SK-N-SH treated with all-trans-retinoic acid at 6 μM for 48 hours (cell line): ENCODE measurements at regions not wholly inside any gene's neighbourhood (a gene's known extent, or its start where the extent isn't known, plus 50 kb on each side); places are given as distances from the start of the nearest gene placed in this dataset.

Source experiments
- ATAC-seq: fragments of 200-7000 bp; cut with Tn5 transposase; 3 replicates; pipeline ENCODE4 v1.9.1; 2020; ENCODE audit warnings: mild to moderate bottlenecking, moderate library complexity
- ARNTL ChIP-seq: fragments of 450-650 bp; formaldehyde crosslinking; IDR thresholded peaks from 2 replicates; pipeline ENCODE4 v1.5.0; 2020; ENCODE audit warnings: low read depth, mild to moderate bottlenecking, moderate library complexity, borderline replicate concordance
- BACH2 ChIP-seq: fragments of 250-450 bp; sonication (Bioruptor Pico); IDR thresholded peaks from 2 replicates; pipeline ENCODE4 v1.9.0; 2021; ENCODE audit warnings: mild to moderate bottlenecking, borderline replicate concordance
- CSDC2 ChIP-seq: fragments of 250-450 bp; sonication (Bioruptor Pico); IDR thresholded peaks from 2 replicates; pipeline ENCODE4 v1.5.0; 2020; ENCODE audit warnings: mild to moderate bottlenecking, moderate library complexity
- ESRRG ChIP-seq: fragments of 250-450 bp; sonication (Bioruptor Pico); IDR thresholded peaks from 2 replicates; pipeline ENCODE4 v1.6.1; 2021; ENCODE audit warnings: mild to moderate bottlenecking
- GLIS3 ChIP-seq: fragments of 250-450 bp; sonication (Bioruptor Pico); IDR thresholded peaks from 2 replicates; pipeline ENCODE4 v1.5.0; 2020; ENCODE audit warnings: mild to moderate bottlenecking, moderate library complexity
- ISL1 ChIP-seq: fragments of 250-450 bp; sonication (Bioruptor Pico); IDR thresholded peaks from 2 replicates; pipeline ENCODE4 v2.1.2; 2022; ENCODE audit warnings: mild to moderate bottlenecking, moderate library complexity
- OSR1 ChIP-seq: fragments of 250-450 bp; sonication (Bioruptor Pico); IDR thresholded peaks from 2 replicates; pipeline ENCODE4 v1.8.0; 2022; ENCODE audit warnings: moderate library complexity, mild to moderate bottlenecking, inconsistent platforms
- PPARA ChIP-seq: fragments of 250-450 bp; sonication (Bioruptor Pico); IDR thresholded peaks from 2 replicates; pipeline ENCODE4 v1.5.0; 2020; ENCODE audit warnings: mild to moderate bottlenecking, borderline replicate concordance
- RARB ChIP-seq: fragments of 250-450 bp; sonication (Bioruptor Pico); IDR thresholded peaks from 2 replicates; pipeline ENCODE4 v1.8.0; 2021; ENCODE audit warnings: mild to moderate bottlenecking, moderate library complexity
- SNAI2 ChIP-seq: fragments of 250-450 bp; sonication (Bioruptor Pico); IDR thresholded peaks from 2 replicates; pipeline ENCODE4 v1.5.0; 2020; ENCODE audit warnings: mild to moderate bottlenecking, moderate library complexity
- TCF4 ChIP-seq: fragments of 250-450 bp; sonication (Bioruptor Pico); IDR thresholded peaks from 2 replicates; pipeline ENCODE4 v1.8.0; 2021; ENCODE audit warnings: mild to moderate bottlenecking, moderate library complexity, borderline replicate concordance
- TOX ChIP-seq: fragments of 250-450 bp; sonication (Bioruptor Pico); IDR thresholded peaks from 2 replicates; pipeline ENCODE4 v1.8.0; 2021; ENCODE audit warnings: mild to moderate bottlenecking, moderate library complexity, borderline replicate concordance
- ZC3H10 ChIP-seq: fragments of 250-450 bp; sonication (Bioruptor Pico); IDR thresholded peaks from 2 replicates; pipeline ENCODE4 v1.5.1; 2021; ENCODE audit warnings: mild to moderate bottlenecking, moderate library complexity
- ZFP3 ChIP-seq: fragments of 250-450 bp; sonication (Bioruptor Pico); IDR thresholded peaks from 2 replicates; pipeline ENCODE4 v1.5.0; 2020; ENCODE audit warnings: mild to moderate bottlenecking, moderate library complexity
- ZFP30 ChIP-seq: fragments of 450-650 bp; formaldehyde crosslinking; IDR thresholded peaks from 2 replicates; pipeline ENCODE4 v1.5.0; 2022; ENCODE audit warnings: mild to moderate bottlenecking, moderate library complexity
- ZNF565 ChIP-seq: fragments of 450-650 bp; formaldehyde crosslinking; conservative IDR thresholded peaks from 2 replicates; pipeline ENCODE4 v1.5.0; 2020; ENCODE audit warnings: low read depth, mild to moderate bottlenecking, moderate library complexity
- ZNF70 ChIP-seq: fragments of 450-650 bp; formaldehyde crosslinking; IDR thresholded peaks from 2 replicates; pipeline ENCODE4 v1.5.0; 2020; ENCODE audit warnings: mild to moderate bottlenecking, moderate library complexity
- ZNF8 ChIP-seq: fragments of 450-650 bp; formaldehyde crosslinking; IDR thresholded peaks from 2 replicates; pipeline ENCODE4 v1.5.0; 2020; ENCODE audit warnings: mild to moderate bottlenecking, moderate library complexity
- TF ChIP-seq, protein P1 (sequence below): fragments of 250-450 bp; sonication (Bioruptor Pico); IDR thresholded peaks from 2 replicates; pipeline ENCODE4 v1.5.1; 2020; ENCODE audit warnings: low read depth, mild to moderate bottlenecking, moderate library complexity
- TF ChIP-seq, protein P2 (sequence below): fragments of 250-450 bp; sonication (Bioruptor Pico); IDR thresholded peaks from 2 replicates; pipeline ENCODE4 v1.8.0; 2020; ENCODE audit warnings: mild to moderate bottlenecking, moderate library complexity, borderline replicate concordance
- TF ChIP-seq, protein P3 (sequence below): fragments of 250-450 bp; sonication (Bioruptor Pico); IDR thresholded peaks from 2 replicates; pipeline ENCODE4 v1.5.1; 2021; ENCODE audit warnings: mild to moderate bottlenecking, moderate library complexity

DNA sequence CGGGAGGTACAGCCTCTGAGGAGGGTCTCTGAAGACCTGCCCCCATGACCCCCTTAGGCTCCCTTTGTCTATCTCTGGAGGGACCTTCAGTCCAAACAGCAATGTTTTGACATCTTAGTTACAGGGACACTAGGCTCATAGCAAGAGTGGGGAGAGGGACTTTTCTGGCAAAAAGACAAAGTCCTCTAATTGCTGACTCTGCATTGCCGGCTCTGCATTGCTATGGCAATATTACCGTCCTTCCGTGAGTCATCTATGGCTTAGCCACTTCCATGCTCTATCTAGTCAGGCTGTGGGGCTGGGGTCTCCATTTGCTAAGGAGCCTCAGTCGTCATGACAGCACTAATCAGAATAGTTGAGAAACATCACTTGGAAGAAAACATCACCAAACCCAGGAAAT lies 952.6 kb downstream of the KCNMA1 start:
- TF ChIP-seq, protein P1, sequence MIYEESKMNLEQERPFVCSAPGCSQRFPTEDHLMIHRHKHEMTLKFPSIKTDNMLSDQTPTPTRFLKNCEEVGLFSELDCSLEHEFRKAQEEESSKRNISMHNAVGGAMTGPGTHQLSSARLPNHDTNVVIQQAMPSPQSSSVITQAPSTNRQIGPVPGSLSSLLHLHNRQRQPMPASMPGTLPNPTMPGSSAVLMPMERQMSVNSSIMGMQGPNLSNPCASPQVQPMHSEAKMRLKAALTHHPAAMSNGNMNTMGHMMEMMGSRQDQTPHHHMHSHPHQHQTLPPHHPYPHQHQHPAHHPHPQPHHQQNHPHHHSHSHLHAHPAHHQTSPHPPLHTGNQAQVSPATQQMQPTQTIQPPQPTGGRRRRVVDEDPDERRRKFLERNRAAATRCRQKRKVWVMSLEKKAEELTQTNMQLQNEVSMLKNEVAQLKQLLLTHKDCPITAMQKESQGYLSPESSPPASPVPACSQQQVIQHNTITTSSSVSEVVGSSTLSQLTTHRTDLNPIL (CRISPR knock-in tag): no peak
- TF ChIP-seq ZFP30 (CRISPR knock-in tag) (no peak), SNAI2 (CRISPR knock-in tag) (no peak), TOX (CRISPR knock-in tag) (no peak), ARNTL (CRISPR knock-in tag) (no peak), ESRRG (CRISPR knock-in tag) (no peak), TCF4 (no peak), ZNF70 (CRISPR knock-in tag) (no peak), ZNF8 (CRISPR knock-in tag) (no peak), ISL1 (CRISPR knock-in tag) (no peak), BACH2 (no peak), RARB (no peak), GLIS3 (CRISPR knock-in tag) (no peak), OSR1 (CRISPR knock-in tag) (no peak), CSDC2 (no peak)
- TF ChIP-seq, protein P2, sequence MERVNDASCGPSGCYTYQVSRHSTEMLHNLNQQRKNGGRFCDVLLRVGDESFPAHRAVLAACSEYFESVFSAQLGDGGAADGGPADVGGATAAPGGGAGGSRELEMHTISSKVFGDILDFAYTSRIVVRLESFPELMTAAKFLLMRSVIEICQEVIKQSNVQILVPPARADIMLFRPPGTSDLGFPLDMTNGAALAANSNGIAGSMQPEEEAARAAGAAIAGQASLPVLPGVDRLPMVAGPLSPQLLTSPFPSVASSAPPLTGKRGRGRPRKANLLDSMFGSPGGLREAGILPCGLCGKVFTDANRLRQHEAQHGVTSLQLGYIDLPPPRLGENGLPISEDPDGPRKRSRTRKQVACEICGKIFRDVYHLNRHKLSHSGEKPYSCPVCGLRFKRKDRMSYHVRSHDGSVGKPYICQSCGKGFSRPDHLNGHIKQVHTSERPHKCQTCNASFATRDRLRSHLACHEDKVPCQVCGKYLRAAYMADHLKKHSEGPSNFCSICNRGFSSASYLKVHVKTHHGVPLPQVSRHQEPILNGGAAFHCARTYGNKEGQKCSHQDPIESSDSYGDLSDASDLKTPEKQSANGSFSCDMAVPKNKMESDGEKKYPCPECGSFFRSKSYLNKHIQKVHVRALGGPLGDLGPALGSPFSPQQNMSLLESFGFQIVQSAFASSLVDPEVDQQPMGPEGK (CRISPR knock-in tag): no peak
- TF ChIP-seq, protein P3, sequence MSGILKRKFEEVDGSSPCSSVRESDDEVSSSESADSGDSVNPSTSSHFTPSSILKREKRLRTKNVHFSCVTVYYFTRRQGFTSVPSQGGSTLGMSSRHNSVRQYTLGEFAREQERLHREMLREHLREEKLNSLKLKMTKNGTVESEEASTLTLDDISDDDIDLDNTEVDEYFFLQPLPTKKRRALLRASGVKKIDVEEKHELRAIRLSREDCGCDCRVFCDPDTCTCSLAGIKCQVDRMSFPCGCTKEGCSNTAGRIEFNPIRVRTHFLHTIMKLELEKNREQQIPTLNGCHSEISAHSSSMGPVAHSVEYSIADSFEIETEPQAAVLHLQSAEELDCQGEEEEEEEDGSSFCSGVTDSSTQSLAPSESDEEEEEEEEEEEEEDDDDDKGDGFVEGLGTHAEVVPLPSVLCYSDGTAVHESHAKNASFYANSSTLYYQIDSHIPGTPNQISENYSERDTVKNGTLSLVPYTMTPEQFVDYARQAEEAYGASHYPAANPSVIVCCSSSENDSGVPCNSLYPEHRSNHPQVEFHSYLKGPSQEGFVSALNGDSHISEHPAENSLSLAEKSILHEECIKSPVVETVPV (CRISPR knock-in tag): no peak
- no peak for ATAC-seq

DNA sequence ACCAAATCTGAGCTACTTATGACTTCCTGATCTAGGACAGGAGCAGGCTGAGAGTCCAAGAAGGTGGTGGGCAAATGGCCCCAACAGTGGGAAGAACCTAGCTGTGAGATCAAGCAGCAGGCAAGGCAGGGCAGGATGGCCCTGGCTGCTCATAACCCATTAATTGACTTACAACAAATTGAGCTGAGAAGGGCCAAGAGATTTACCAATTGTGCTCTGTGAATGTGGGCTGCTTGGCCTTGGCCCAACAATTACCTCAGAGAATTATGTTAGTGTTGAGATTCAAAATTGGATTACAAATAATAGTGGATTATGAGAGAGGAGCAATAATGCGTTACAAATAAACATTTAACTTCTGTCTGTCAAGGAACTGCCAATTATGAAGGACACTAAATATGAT lies 956.5 kb downstream of the KCNMA1 start:
- TF ChIP-seq TCF4 (no peak), PPARA (CRISPR knock-in tag) (no peak), ARNTL (CRISPR knock-in tag) (no peak), ZFP3 (CRISPR knock-in tag) (no peak), GLIS3 (CRISPR knock-in tag) (no peak), CSDC2 (no peak), TOX (CRISPR knock-in tag) (no peak), BACH2 (no peak), ZNF70 (CRISPR knock-in tag) (no peak), RARB (no peak), ZNF8 (CRISPR knock-in tag) (no peak), ZNF565 (CRISPR knock-in tag) (no peak), ESRRG (CRISPR knock-in tag) (no peak), ZC3H10 (no peak)
- TF ChIP-seq, protein P2 (CRISPR knock-in tag): no peak

DNA sequence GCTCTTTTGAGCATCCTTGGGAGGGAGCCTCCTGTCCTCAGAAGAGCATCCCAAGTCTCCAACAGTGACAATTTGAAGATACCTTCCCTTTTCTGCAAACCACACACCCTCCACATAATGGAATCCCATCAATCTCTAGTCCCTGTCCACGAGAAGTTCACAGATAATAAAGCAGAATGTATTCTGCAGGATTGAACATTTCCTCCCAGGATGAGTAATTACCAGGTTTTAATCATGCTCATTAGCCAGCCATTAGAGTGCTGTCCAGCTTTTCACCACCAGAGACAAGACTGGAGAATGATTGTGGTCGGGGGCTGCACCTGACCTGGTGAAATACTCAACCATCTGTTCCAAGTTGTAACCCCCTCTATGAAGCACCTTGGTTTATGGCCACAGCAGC lies 958.6 kb downstream of the KCNMA1 start:
- TF ChIP-seq ARNTL (CRISPR knock-in tag) (no peak), ZNF70 (CRISPR knock-in tag) (no peak), TOX (CRISPR knock-in tag) (no peak), ISL1 (CRISPR knock-in tag) (no peak), ZFP30 (CRISPR knock-in tag) (no peak), GLIS3 (CRISPR knock-in tag) (no peak), TCF4 (no peak), ZFP3 (CRISPR knock-in tag) (no peak)
- TF ChIP-seq, protein P2 (CRISPR knock-in tag): no peak
- TF ChIP-seq, protein P1 (CRISPR knock-in tag): no peak
- ATAC-seq: no peak

More for the DNA sequence above, 956.5 kb downstream of the KCNMA1 start:
- no peak for ATAC-seq
